Mesendoderm (in vitro differentiated cells): ENCODE measurements at regions not wholly inside any gene's neighbourhood (a gene's known extent, or its start where the extent isn't known, plus 50 kb on each side); places are given as distances from the start of the nearest gene placed in this dataset.
"Not testable (repeated sequence)": the region's sequence is repeated elsewhere in the genome, so short reads cannot be mapped to it uniquely, and the experiment has no call there.

Source experiments
- DNase-seq: peaks from one replicate; pipeline ENCODE4 v3.0.0; 2013
- H2AK5ac ChIP-seq: 2 replicates; pipeline ENCODE4 v1.6.1; 2013; ENCODE audit warnings: low read length, inconsistent platforms
- H2BK120ac ChIP-seq: 2 replicates; pipeline ENCODE4 v1.6.1; 2013; ENCODE audit warnings: low read depth, mild to moderate bottlenecking, low read length, moderate library complexity, mixed read lengths
- H2BK15ac ChIP-seq: replicated peaks from 2 replicates; pipeline ENCODE4 v1.6.1; 2013; ENCODE audit warnings: low read depth, mild to moderate bottlenecking, moderate library complexity
- H2BK5ac ChIP-seq: 2 replicates; pipeline ENCODE4 v1.6.1; 2013; ENCODE audit warnings: low read length, inconsistent platforms
- H3K18ac ChIP-seq: 2 replicates; pipeline ENCODE4 v1.6.1; 2013; ENCODE audit warnings: mild to moderate bottlenecking, low read length, mixed read lengths
- H3K23ac ChIP-seq: one replicate; pipeline ENCODE4 v1.6.1; 2013; ENCODE audit warnings: low read length
- H3K27ac ChIP-seq: 2 replicates; pipeline ENCODE4 v1.5.1; 2013; ENCODE audit warnings: low read depth, mild to moderate bottlenecking, inconsistent platforms, low read length, moderate library complexity
- H3K27me3 ChIP-seq: 2 replicates; pipeline ENCODE4 v1.6.1; 2013; ENCODE audit warnings: low read length, control low read depth, mild to moderate bottlenecking, inconsistent platforms; ENCODE audit not compliant: insufficient read depth, poor library complexity
- H3K36me3 ChIP-seq: 2 replicates; pipeline ENCODE4 v1.6.1; 2013; ENCODE audit warnings: low read length, inconsistent platforms; ENCODE audit not compliant: control insufficient read depth, insufficient read depth
- H3K4ac ChIP-seq: one replicate; pipeline ENCODE4 v1.6.1; 2013; ENCODE audit warnings: low read depth, mild to moderate bottlenecking, low read length, moderate library complexity
- H3K4me1 ChIP-seq: 2 replicates; pipeline ENCODE4 v1.6.1; 2013; ENCODE audit warnings: low read depth, low read length, inconsistent platforms; ENCODE audit not compliant: control insufficient read depth
- H3K4me2 ChIP-seq: 2 replicates; pipeline ENCODE4 v1.6.1; 2013; ENCODE audit warnings: low read length
- H3K4me3 ChIP-seq: 2 replicates; pipeline ENCODE4 v1.5.1; 2013; ENCODE audit warnings: mild to moderate bottlenecking, low read length
- H3K56ac ChIP-seq: one replicate; pipeline ENCODE4 v1.6.1; 2013; ENCODE audit warnings: low read length
- H3K79me1 ChIP-seq: 2 replicates; pipeline ENCODE4 v1.6.1; 2013; ENCODE audit warnings: low read length, inconsistent platforms
- H3K79me2 ChIP-seq: 2 replicates; pipeline ENCODE4 v1.6.1; 2013; ENCODE audit warnings: mild to moderate bottlenecking, low read length; ENCODE audit not compliant: control insufficient read depth, insufficient read depth
- H3K9ac ChIP-seq: 2 replicates; pipeline ENCODE4 v1.6.1; 2013; ENCODE audit warnings: low read length, inconsistent platforms
- H4K5ac ChIP-seq: one replicate; pipeline ENCODE4 v1.6.1; 2013; ENCODE audit warnings: low read length
- H4K8ac ChIP-seq: one replicate; pipeline ENCODE4 v1.6.1; 2013; ENCODE audit warnings: low read depth, mild to moderate bottlenecking, control low read depth, low read length, moderate library complexity
- WGBS: extraction: QIAGEN DNeasy Blood & Tissue Kit; methylation state at CpG from one replicate; pipeline ENCODE4 v1.1.7; 2013; ENCODE audit warnings: low lambda C conversion rate, missing lambda C conversion rate; ENCODE audit not compliant: insufficient coverage; ENCODE audit errors: extremely low coverage; 5-methylcytosine and 5-hydroxymethylcytosine counted together

- not testable (repeated sequence) for H2BK5ac ChIP-seq, H2BK15ac ChIP-seq, H3K9ac ChIP-seq, H2BK120ac ChIP-seq, H3K79me1 ChIP-seq, H3K18ac ChIP-seq, H4K5ac ChIP-seq, DNase-seq, H2AK5ac ChIP-seq, H3K27me3 ChIP-seq, H4K8ac ChIP-seq, H3K4me1 ChIP-seq, H3K79me2 ChIP-seq, H3K23ac ChIP-seq, H3K36me3 ChIP-seq, H3K56ac ChIP-seq, H3K27ac ChIP-seq, H3K4me3 ChIP-seq, H3K4ac ChIP-seq, H3K4me2 ChIP-seq
- WGBS: no CpG with 5 or more reads among the region's 9 CpGs
Measured at GRCh38 chr1:144532156-144532607, 60.5 kb upstream of the PPIAL4F start.

GRCh38 chr1:144533480-144533879, 59.2 kb upstream of the PPIAL4F start:
- H3K4ac ChIP-seq, H2BK120ac ChIP-seq, H3K36me3 ChIP-seq, H3K79me1 ChIP-seq, H3K4me1 ChIP-seq, H3K4me2 ChIP-seq, H3K9ac ChIP-seq, H3K18ac ChIP-seq, H3K4me3 ChIP-seq, H2AK5ac ChIP-seq, DNase-seq, H2BK15ac ChIP-seq, H3K23ac ChIP-seq, H3K27ac ChIP-seq, H3K27me3 ChIP-seq, H3K56ac ChIP-seq, H3K79me2 ChIP-seq, H4K5ac ChIP-seq, H4K8ac ChIP-seq, H2BK5ac ChIP-seq: not testable (repeated sequence)
- no CpG with 5 or more reads among the region's 3 CpGs for WGBS

GRCh38 chr1:144534286-144534685, 58.4 kb upstream of the PPIAL4F start:
- not testable (repeated sequence) for H3K79me2 ChIP-seq, H3K18ac ChIP-seq, H3K36me3 ChIP-seq, H4K8ac ChIP-seq, H3K56ac ChIP-seq, H3K27me3 ChIP-seq, H3K4me3 ChIP-seq, H3K4me2 ChIP-seq, H2AK5ac ChIP-seq, H4K5ac ChIP-seq, H2BK15ac ChIP-seq, H2BK120ac ChIP-seq, H3K4me1 ChIP-seq, H3K9ac ChIP-seq, H3K79me1 ChIP-seq, H3K4ac ChIP-seq, H2BK5ac ChIP-seq, DNase-seq, H3K27ac ChIP-seq, H3K23ac ChIP-seq
- no CpG with 5 or more reads among the region's 1 CpG for WGBS

GRCh38 chr1:144536677-144537076, 56.0 kb upstream of the PPIAL4F start:
- not testable (repeated sequence) for H3K4me2 ChIP-seq, H3K18ac ChIP-seq, H2BK15ac ChIP-seq, H3K56ac ChIP-seq, H3K4ac ChIP-seq, H3K4me3 ChIP-seq, H4K5ac ChIP-seq, H2AK5ac ChIP-seq, H3K27ac ChIP-seq, H3K27me3 ChIP-seq, H2BK5ac ChIP-seq, DNase-seq, H3K79me2 ChIP-seq, H3K4me1 ChIP-seq, H3K23ac ChIP-seq, H4K8ac ChIP-seq, H2BK120ac ChIP-seq, H3K79me1 ChIP-seq, H3K9ac ChIP-seq, H3K36me3 ChIP-seq
- no CpG with 5 or more reads among the region's 1 CpG for WGBS

GRCh38 chr1:144537234-144537633, 55.5 kb upstream of the PPIAL4F start:
- not testable (repeated sequence) for H2AK5ac ChIP-seq, H2BK120ac ChIP-seq, H3K4me1 ChIP-seq, H3K56ac ChIP-seq, H4K8ac ChIP-seq, H2BK5ac ChIP-seq, H3K4me2 ChIP-seq, H3K23ac ChIP-seq, H3K9ac ChIP-seq, H3K4me3 ChIP-seq, H3K36me3 ChIP-seq, H3K27ac ChIP-seq, H3K27me3 ChIP-seq, H3K4ac ChIP-seq, DNase-seq, H2BK15ac ChIP-seq, H4K5ac ChIP-seq, H3K18ac ChIP-seq, H3K79me1 ChIP-seq, H3K79me2 ChIP-seq
- WGBS: no CpG with 5 or more reads among the region's 5 CpGs

- not testable (repeated sequence) for H3K36me3 ChIP-seq, H3K27me3 ChIP-seq, H4K8ac ChIP-seq, H3K4me1 ChIP-seq, H3K4me3 ChIP-seq, H3K79me2 ChIP-seq, H3K18ac ChIP-seq, H3K4ac ChIP-seq, H3K56ac ChIP-seq, H3K79me1 ChIP-seq, H2AK5ac ChIP-seq, H2BK15ac ChIP-seq, H2BK5ac ChIP-seq, DNase-seq, H3K27ac ChIP-seq, H3K4me2 ChIP-seq, H3K9ac ChIP-seq, H2BK120ac ChIP-seq, H3K23ac ChIP-seq, H4K5ac ChIP-seq
- WGBS: no CpG with 5 or more reads among the region's 6 CpGs
Measured at GRCh38 chr1:144538736-144539135, 54.0 kb upstream of the PPIAL4F start.
